HUES48 (cell line): ENCODE measurements at regions not wholly inside any gene's neighbourhood (a gene's known extent, or its start where the extent isn't known, plus 50 kb on each side); places are given as distances from the start of the nearest gene placed in this dataset.
"Not testable (repeated sequence)": the region's sequence is repeated elsewhere in the genome, so short reads cannot be mapped to it uniquely, and the experiment has no call there.

Experiments
- H3K27ac ChIP-seq: one replicate; pipeline ENCODE4 v1.7.0; 2013; ENCODE audit warnings: low read depth, low read length, inconsistent platforms
- H3K27me3 ChIP-seq: 2 replicates; pipeline ENCODE4 v1.6.1; 2013; ENCODE audit warnings: mild to moderate bottlenecking, low read length; ENCODE audit not compliant: control insufficient read depth, insufficient read depth
- H3K36me3 ChIP-seq: 2 replicates; pipeline ENCODE4 v1.6.1; 2013; ENCODE audit warnings: low read length; ENCODE audit not compliant: control insufficient read depth, insufficient read depth
- H3K4me1 ChIP-seq: 2 replicates; pipeline ENCODE4 v1.6.1; 2013; ENCODE audit warnings: mild to moderate bottlenecking, low read length; ENCODE audit not compliant: control insufficient read depth, insufficient read depth
- H3K4me3 ChIP-seq: 2 replicates; pipeline ENCODE4 v1.5.1; 2013; ENCODE audit warnings: mild to moderate bottlenecking, low read depth, low read length
- H3K9ac ChIP-seq: 2 replicates; pipeline ENCODE4 v1.6.1; 2013; ENCODE audit warnings: mild to moderate bottlenecking, low read depth, low read length, moderate library complexity
- H3K9me3 ChIP-seq: 2 replicates; pipeline ENCODE4 v1.6.1; 2013; ENCODE audit warnings: low read length; ENCODE audit not compliant: control insufficient read depth, insufficient read depth

DNA sequence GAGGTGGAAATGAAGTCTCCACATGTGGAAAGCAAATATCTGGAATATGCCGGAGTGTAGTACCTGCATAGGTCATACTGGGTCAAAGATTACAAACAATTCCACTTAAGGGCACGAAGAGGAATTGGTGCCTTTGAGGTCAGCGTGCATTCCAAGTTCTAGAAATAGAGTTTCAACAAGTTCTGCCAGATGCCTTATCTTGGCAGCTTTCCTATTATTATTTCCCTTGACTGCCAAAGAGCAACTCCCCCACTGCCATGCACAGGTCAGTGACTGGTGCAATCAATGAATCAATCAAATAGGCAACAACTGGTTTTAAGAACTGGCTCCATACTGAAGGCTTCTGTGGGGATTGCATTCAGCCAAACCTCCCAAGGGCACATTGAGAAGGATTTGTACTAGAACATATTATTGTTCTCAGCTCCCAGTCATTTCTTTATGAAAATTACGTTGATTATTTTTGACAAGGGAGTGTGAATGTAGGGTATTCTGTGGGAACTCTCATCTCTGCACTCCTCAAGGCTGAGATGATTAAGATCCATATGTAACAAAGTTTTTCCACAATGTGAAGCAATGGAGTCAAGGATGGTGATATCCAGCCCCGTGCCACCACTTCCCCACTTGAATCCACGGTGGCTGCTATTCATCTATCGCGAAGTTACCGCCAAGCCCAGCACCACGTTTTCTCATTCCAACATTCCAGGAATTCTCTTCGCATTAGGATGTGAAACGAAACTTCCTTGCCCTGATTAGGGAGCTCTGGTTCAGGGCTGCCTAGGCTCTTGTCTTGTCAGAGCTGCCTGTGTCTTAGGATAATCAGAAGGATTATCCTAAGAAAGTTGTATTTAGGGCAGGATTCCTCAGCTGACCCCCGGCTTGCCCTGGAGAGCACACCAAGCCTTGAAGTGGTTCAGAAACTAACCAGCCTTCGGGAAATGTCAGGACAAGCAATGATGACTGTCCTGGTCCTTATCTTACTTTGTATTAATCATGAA is 115.1 kb upstream of the PCED1B start:
- H3K36me3 ChIP-seq: no peaks in the 10 kb centered on the region
- no peak overlapping the region for H3K9ac ChIP-seq
- H3K27me3 ChIP-seq: no peaks in the 10 kb centered on the region
- peaks cover 23% of the 10 kb centered on the region for H3K4me1 ChIP-seq
- no peaks in the 10 kb centered on the region for H3K9me3 ChIP-seq
- no peak overlapping the region for H3K4me3 ChIP-seq
- H3K27ac ChIP-seq: peak overlapping the region; percentile 50

DNA sequence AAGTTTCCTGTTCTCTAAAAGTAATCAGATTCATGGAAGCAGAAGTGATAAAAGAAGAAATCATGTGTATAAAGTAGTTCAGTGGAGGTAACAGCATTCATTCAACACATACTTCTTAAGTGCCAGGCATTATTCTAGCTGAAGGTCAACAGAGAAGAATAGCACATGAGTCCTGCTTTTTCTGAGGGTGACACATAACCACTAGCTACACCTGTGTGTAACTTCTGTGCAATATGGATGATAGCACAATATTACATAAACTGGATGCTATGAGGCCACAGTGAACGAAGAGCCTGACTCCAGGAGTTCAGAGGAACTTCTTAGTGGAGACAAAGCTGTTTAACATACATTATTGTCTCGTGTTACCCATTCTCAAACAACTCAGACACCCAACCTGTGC is 114.3 kb upstream of the PCED1B start:
- Histone ChIP-seq H3K9ac (no peak overlapping the region), H3K4me3 (no peak overlapping the region), H3K27ac (no peak overlapping the region)

DNA sequence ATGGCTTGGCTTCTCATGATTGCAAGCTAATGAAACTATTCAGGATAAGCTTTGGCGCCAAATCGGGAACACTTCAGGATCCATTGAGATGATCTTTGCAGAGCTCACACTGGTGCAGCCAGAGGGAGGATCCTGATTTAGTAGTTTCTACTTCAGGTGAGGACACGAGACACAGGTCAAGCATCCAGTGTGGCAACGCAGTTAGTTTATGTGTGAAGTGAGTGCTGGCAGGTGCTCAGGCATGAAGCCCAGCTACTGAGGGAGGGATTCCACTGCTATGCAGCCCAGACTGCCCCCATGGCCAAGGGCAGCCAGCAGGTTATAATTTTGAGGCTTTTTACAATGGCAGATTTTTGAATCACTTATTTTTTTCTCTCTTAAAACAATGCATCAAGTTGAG is 113.5 kb upstream of the PCED1B start:
- H3K27ac ChIP-seq: no peak overlapping the region
- no peaks in the 10 kb centered on the region for H3K9me3 ChIP-seq
- H3K4me1 ChIP-seq: peaks cover 21% of the 10 kb centered on the region
- no peak overlapping the region for H3K9ac ChIP-seq
- H3K4me3 ChIP-seq: no peak overlapping the region
- H3K27me3 ChIP-seq: no peaks in the 10 kb centered on the region
- no peaks in the 10 kb centered on the region for H3K36me3 ChIP-seq

More for the DNA sequence above, 114.3 kb upstream of the PCED1B start:
- H3K4me1 ChIP-seq: peaks cover 21% of the 10 kb centered on the region
- no peaks in the 10 kb centered on the region for H3K9me3 ChIP-seq
- no peaks in the 10 kb centered on the region for H3K27me3 ChIP-seq
- no peaks in the 10 kb centered on the region for H3K36me3 ChIP-seq

DNA sequence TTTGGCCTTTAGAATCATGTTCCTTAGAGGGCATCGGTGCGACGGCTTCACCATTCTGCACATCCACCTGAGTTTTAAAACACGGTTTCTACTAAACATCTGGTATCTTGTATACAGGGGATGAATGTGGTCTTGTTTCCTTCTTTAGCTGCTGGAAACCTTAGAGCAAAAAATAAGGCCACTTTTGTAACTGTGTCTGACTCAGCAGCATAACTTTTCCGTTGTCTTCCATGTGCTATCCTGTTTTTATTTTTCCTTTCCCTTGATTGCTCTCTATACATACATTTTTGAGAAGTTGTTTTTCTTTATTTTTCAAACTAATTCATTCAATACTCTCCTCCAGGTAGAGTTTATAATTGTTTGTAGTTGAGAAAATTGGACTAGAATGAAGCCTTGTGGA is 108.8 kb upstream of the PCED1B start:
- Histone ChIP-seq H3K27me3 (no peaks in the 10 kb centered on the region), H3K4me3 (no peak overlapping the region), H3K27ac (no peak overlapping the region), H3K9me3 (no peaks in the 10 kb centered on the region), H3K9ac (no peak overlapping the region), H3K4me1 (0 out of 2 replicates have a peak, but pooled peaks cover 4% of the 10 kb centered on the region), H3K36me3 (no peaks in the 10 kb centered on the region)

DNA sequence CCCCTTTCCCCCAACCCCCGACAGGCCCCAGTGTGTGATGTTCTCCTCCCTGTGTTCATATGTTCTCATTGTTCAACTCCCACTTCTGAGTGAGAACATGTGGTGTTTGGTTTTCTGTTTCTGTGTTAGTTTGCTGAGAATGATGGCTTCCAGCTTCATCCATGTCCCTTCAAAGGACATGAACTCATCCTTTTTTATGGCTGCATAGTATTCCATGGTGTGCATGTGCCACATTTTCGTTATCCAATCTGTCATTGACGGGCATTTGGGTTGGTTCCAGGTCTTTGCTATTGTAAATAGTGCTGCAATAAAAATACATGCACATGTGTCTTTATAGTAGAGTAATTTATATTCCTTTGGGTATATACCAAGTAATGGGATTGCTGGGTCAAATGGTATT is 105.5 kb upstream of the PCED1B start:
- not testable (repeated sequence) for H3K9me3 ChIP-seq, H3K4me3 ChIP-seq, H3K27me3 ChIP-seq, H3K4me1 ChIP-seq, H3K9ac ChIP-seq, H3K27ac ChIP-seq, H3K36me3 ChIP-seq

DNA sequence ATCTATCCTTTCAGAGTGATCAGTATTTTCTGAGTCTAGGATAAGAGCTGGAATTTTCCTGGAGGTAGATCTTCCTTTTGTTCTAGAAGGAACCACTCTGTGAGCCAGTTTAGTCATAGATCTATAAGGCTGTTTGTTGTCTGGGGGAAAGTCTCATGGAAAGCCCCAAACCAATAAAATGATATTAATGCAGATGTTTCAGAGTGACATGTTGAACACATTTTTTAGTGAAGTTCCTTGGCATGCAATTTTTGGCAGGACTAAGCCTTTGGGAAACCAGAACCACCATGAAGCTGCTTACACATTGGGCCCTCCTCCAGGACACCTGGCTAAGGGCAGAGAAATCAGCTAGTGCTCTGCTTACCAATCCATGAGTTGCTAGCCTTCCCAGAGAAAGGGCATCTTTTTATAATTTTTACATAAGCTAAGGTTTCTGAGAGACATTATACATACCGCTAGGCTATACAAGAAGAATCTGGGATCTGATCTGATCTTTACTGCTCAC is 101.5 kb upstream of the PCED1B start:
- Histone ChIP-seq H3K36me3 (no peaks in the 10 kb centered on the region), H3K9me3 (no peaks in the 10 kb centered on the region), H3K27me3 (no peaks in the 10 kb centered on the region), H3K27ac (no peak overlapping the region), H3K4me3 (no peak overlapping the region), H3K4me1 (no peaks in the 10 kb centered on the region), H3K9ac (no peak overlapping the region)

DNA sequence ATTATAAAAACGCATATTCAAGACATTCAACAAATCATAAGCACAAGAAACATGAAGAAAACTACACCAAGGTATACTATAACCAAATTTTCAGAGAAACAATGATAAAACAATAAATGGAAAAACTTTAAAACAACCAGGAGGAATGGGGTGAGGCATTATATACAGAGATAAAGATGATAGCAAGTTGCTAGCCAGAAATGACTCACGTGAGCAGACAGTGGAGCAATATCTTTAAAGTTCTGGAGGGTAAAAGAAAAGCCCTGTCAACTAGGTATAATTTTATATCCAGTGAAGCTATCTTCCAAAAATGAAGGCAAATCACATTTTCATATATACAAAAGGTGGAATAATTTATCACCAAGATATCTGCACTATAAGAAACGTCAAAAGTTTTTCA is 97.8 kb upstream of the PCED1B start:
- no peak overlapping the region for H3K4me3 ChIP-seq
- H3K27me3 ChIP-seq: no peaks in the 10 kb centered on the region
- no peak overlapping the region for H3K9ac ChIP-seq
- no peak overlapping the region for H3K27ac ChIP-seq
- no peaks in the 10 kb centered on the region for H3K9me3 ChIP-seq
- H3K36me3 ChIP-seq: no peaks in the 10 kb centered on the region
- H3K4me1 ChIP-seq: no peaks in the 10 kb centered on the region

DNA sequence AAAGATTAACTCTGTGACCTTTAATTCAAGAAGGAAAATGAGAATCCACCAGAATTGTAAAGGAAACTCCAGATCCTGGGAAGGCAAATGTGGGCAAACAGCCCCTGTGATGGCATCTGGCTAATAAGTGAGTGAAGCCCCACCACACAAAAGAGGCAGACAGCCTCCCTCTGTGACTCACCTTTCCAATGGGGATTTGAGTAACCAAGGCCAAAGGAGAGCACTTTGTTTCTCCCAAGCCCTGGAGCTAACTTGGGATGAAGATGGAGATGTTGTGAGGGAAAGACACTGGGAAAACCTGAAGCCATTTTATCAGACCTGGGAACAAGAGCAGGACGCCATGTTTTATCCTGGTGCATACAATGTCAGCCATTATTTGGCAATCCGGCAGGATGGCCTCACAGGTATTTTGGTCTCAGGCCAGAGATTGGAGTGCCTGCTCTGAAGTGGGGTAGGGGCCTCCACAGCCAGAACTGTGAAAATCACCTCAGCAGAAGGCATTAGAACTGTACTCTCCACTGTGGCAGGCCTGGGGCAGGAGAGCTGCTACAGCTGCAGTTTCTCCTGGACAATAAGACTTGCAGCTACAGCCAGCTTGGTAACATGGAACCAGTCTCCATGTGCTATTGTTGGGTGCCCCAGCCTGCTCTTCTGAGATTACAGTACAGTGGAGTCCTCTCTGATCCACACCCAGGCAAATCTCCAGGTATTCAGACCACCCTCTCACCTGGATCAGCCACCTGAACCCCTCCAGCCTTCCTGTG is 96.6 kb upstream of the PCED1B start:
- Histone ChIP-seq H3K27me3 (no peaks in the 10 kb centered on the region), H3K36me3 (no peaks in the 10 kb centered on the region), H3K9me3 (no peaks in the 10 kb centered on the region), H3K27ac (no peak overlapping the region), H3K4me3 (no peak overlapping the region), H3K4me1 (no peaks in the 10 kb centered on the region), H3K9ac (no peak overlapping the region)

DNA sequence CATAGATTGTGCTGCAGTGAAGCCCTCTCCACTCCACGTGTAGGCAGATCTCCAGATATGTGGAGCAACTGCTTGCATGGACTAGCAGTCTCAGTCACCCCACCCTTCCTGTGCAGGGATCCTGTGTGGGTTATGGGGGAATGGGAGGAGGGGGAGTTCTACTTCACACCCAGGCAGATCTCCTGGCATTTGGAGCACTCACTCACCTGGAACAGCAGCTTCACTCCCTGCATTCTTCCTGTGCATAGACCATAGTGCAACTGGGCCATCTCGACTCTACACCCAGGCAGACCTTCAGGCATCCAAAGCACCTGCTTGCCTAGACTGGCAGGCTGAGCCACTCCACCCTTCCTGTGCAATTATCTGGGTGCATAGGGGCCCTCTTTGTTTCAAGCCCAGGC is 96.0 kb upstream of the PCED1B start:
- Histone ChIP-seq H3K9ac (no peak overlapping the region), H3K27me3 (no peaks in the 10 kb centered on the region), H3K27ac (no peak overlapping the region), H3K36me3 (no peaks in the 10 kb centered on the region), H3K9me3 (no peaks in the 10 kb centered on the region), H3K4me1 (no peaks in the 10 kb centered on the region), H3K4me3 (no peak overlapping the region)

DNA sequence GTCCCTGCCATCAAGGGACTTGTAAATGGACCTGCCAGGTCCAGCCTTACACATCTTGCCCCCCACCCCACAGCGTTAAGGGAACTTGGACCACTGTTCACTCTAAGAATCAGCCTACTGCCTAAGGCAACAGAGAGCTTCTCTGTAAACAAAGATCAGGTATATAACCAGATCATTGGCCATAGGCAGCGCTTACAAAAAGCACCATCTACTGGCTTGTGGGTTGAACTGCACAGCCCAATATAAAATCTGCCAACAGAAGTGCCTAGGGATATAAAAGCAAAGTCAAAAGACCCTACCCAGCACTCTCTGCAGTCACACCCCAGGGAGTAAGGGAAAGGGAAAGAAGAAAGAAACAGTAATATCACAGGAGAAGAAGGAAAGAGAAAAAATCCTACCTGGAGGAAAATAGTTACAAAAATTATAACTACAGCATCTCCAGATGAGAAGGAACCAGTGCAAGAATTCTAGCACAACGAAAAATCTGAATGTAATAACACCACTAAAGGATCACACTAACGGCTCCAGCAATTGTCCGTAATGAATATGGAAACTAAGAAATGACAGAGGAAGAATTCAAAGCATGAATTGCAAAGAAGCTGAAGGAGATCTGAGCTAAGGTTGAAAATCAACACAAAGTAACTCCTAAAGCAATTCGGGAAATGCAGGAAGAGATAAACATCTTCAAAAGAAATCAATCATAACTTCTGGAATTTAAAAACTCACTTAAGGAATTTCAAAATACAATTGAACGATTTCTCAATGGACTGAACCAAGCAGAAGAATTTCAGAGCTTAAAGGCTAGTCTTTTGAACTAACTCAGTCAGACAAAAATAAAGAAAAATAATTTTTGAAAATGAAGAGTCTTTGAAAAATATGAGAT is 95.2 kb upstream of the PCED1B start:
- no peaks in the 10 kb centered on the region for H3K27me3 ChIP-seq
- H3K9ac ChIP-seq: no peak overlapping the region
- no peaks in the 10 kb centered on the region for H3K4me1 ChIP-seq
- H3K4me3 ChIP-seq: no peak overlapping the region
- no peak overlapping the region for H3K27ac ChIP-seq
- H3K9me3 ChIP-seq: no peaks in the 10 kb centered on the region
- H3K36me3 ChIP-seq: no peaks in the 10 kb centered on the region
